Uterus (tissue), 2 donors: ENCODE measurements at regions not wholly inside any gene's neighbourhood (a gene's known extent, or its start where the extent isn't known, plus 50 kb on each side); places are given as distances from the start of the nearest gene placed in this dataset.

Experiments
- CTCF ChIP-seq, 4 experiments: fragments of 200-600 bp in 2 of 4; fragments of 450-650 bp in 2 of 4; sonication (generic) in 2 of 4; IDR thresholded peaks; one replicate each; pipeline ENCODE4 v1.5.1; 2016 to 2019; ENCODE audit warnings: antibody characterized with exemption in 4 of 4, mild to moderate bottlenecking in 2 of 4, moderate library complexity in 1 of 4
- POLR2A ChIP-seq, 2 donors: fragments of 450-650 bp; IDR thresholded peaks; one replicate each; pipeline ENCODE4 v1.6.1; 2016; ENCODE audit warnings: antibody characterized with exemption in 2 of 2, mild to moderate bottlenecking in 1 of 2, moderate library complexity in 1 of 2

- no peak for TF ChIP-seq CTCF (IDR thresholded peaks at IDR 0.05)
- no peak for TF ChIP-seq POLR2A (IDR thresholded peaks at IDR 0.05)
Observed at GRCh38 chr11:71200761-71201160, 51.6 kb downstream of the SHANK2 start.
